ENCODE measurements at regions not wholly inside any gene's neighbourhood (a gene's known extent, or its start where the extent isn't known, plus 50 kb on each side); places are given as distances from the start of the nearest gene placed in this dataset.

GRCh38 chr2:65786007-65786717, 353.8 kb upstream of the SPRED2 start:
- Mint-ChIP-seq H3K4me3 (no peak overlapping the region), H3K27ac (ENCODE audit: unreplicated experiment) (no peak overlapping the region), H3K9me3 (peaks cover 3% of the 10 kb centered on the region), H3K4me1 (peaks cover 9% of the 10 kb centered on the region), H3K36me3 (ENCODE audit: low read depth) (no peaks in the 10 kb centered on the region), H3K27me3 (ENCODE audit: low read depth) (no peaks in the 10 kb centered on the region)
- TF ChIP-seq CTCF (conservative IDR thresholded peaks at IDR 0.05) = no peak
- no peak for DNase-seq (ENCODE audit: low read depth, low spot score)

- no peak for DNase-seq (ENCODE audit: low read depth, low spot score)
- no peak overlapping the region for H3K27ac Mint-ChIP-seq (ENCODE audit: unreplicated experiment)
- H3K9me3 Mint-ChIP-seq = peaks cover 3% of the 10 kb centered on the region
- no peaks in the 10 kb centered on the region for H3K4me1 Mint-ChIP-seq
- TF ChIP-seq CTCF (conservative IDR thresholded peaks at IDR 0.05) = no peak
- no peaks in the 10 kb centered on the region for H3K36me3 Mint-ChIP-seq (ENCODE audit: low read depth)
- no peak overlapping the region for H3K4me3 Mint-ChIP-seq
- H3K27me3 Mint-ChIP-seq (ENCODE audit: low read depth) = no peaks in the 10 kb centered on the region
Observed at GRCh38 chr2:65782996-65783650, 350.7 kb upstream of the SPRED2 start.

GRCh38 chr2:65782186-65782585, 349.8 kb upstream of the SPRED2 start:
- no peak for DNase-seq (ENCODE audit: low read depth, low spot score)
- TF ChIP-seq CTCF (conservative IDR thresholded peaks at IDR 0.05) = no peak
- no peaks in the 10 kb centered on the region for H3K4me1 Mint-ChIP-seq
- H3K27ac Mint-ChIP-seq (ENCODE audit: unreplicated experiment) = no peak overlapping the region
- H3K9me3 Mint-ChIP-seq = peaks cover 6% of the 10 kb centered on the region
- H3K36me3 Mint-ChIP-seq (ENCODE audit: low read depth) = no peaks in the 10 kb centered on the region
- no peak overlapping the region for H3K4me3 Mint-ChIP-seq
- H3K27me3 Mint-ChIP-seq (ENCODE audit: low read depth) = no peaks in the 10 kb centered on the region

GRCh38 chr2:65781756-65782155, 349.4 kb upstream of the SPRED2 start:
- no peaks in the 10 kb centered on the region for H3K27me3 Mint-ChIP-seq (ENCODE audit: low read depth)
- no peak for TF ChIP-seq CTCF (conservative IDR thresholded peaks at IDR 0.05)
- no peak for DNase-seq (ENCODE audit: low read depth, low spot score)
- H3K36me3 Mint-ChIP-seq (ENCODE audit: low read depth) = no peaks in the 10 kb centered on the region
- H3K9me3 Mint-ChIP-seq = peaks cover 6% of the 10 kb centered on the region
- no peak overlapping the region for H3K27ac Mint-ChIP-seq (ENCODE audit: unreplicated experiment)
- no peak overlapping the region for H3K4me3 Mint-ChIP-seq
- H3K4me1 Mint-ChIP-seq = no peaks in the 10 kb centered on the region

GRCh38 chr2:65779021-65779420, 346.6 kb upstream of the SPRED2 start:
- no peak for DNase-seq (ENCODE audit: low read depth, low spot score)
- peaks cover 6% of the 10 kb centered on the region for H3K9me3 Mint-ChIP-seq
- no peaks in the 10 kb centered on the region for H3K4me1 Mint-ChIP-seq
- H3K27me3 Mint-ChIP-seq (ENCODE audit: low read depth) = no peaks in the 10 kb centered on the region
- H3K36me3 Mint-ChIP-seq (ENCODE audit: low read depth) = no peaks in the 10 kb centered on the region
- no peak overlapping the region for H3K27ac Mint-ChIP-seq (ENCODE audit: unreplicated experiment)
- TF ChIP-seq CTCF (conservative IDR thresholded peaks at IDR 0.05) = no peak
- no peak overlapping the region for H3K4me3 Mint-ChIP-seq

Measured in neural crest cell (in vitro differentiated cells).